ENCODE measurements at regions not wholly inside any gene's neighbourhood (a gene's known extent, or its start where the extent isn't known, plus 50 kb on each side); places are given as distances from the start of the nearest gene placed in this dataset.

DNA sequence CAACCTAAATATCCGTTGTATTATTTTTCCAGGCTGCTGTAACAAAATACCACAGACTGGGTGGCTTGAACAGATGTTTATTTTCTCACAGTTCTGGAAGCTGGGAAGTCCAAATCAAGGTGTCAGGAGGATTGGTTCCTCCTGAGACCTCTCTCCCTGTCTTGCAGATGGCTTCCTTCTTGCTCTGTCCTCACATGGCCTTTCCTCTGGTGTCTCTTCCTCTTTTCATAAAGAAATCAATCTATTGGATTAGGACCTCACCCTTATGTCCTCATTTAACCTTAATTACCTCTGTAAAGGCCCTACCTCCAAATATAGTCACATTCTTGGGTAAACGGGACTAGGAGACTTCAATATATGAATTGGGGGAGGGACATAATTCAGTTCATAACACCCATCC, 89.2 kb upstream of the PLCL2 start:
- Histone ChIP-seq H3K36me3 (ENCODE audit: control insufficient read depth in 2 of 2, insufficient read depth in 2 of 2, low read length in 1 of 2) (no peaks in the 10 kb centered on the region), H3K4me3 (ENCODE audit: low read length in 2 of 2) (no peak overlapping the region), H3K27me3 (ENCODE audit: control insufficient read depth in 2 of 2, insufficient read depth in 1 of 2, low read length in 1 of 2) (no peaks in the 10 kb centered on the region), H3K27ac (ENCODE audit: low read depth in 1 of 2, low read length in 1 of 2) (no peak overlapping the region), H3K4me1 (ENCODE audit: control insufficient read depth in 2 of 2, insufficient read depth in 2 of 2, low read length in 2 of 2) (no peaks in the 10 kb centered on the region), H3K9me3 (ENCODE audit: control insufficient read depth in 2 of 2, insufficient read depth in 1 of 2, low read length in 1 of 2) (no peaks in the 10 kb centered on the region)
- 97% methylated on average over 2 of the region's 2 CpGs for WGBS
- DNase-seq (ENCODE audit: low read depth in 6 of 9, low spot score in 9 of 9) = no peak

DNA sequence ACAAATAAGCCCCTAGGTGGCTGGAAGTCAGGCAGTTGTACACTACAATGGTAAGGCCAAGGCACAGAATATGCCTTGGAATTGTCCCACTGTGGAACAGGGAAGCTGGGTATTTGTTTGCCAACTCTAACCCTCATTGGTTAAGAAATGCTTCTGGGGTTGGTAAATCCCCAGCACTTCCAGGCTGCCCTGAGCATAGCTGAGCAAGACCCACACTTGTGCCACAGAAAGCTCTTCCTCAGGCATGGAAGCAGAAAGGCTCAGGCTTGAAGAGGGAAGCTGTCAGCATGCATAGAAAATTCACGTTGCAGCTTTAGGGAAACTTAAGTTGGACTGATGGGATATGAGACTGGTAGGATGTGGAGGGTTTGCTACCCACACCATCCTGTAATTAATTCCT, 86.9 kb upstream of the PLCL2 start:
- Histone ChIP-seq H3K27me3 (ENCODE audit: control insufficient read depth in 2 of 2, insufficient read depth in 1 of 2, low read length in 1 of 2) (no peaks in the 10 kb centered on the region), H3K9me3 (ENCODE audit: control insufficient read depth in 2 of 2, insufficient read depth in 1 of 2, low read length in 1 of 2) (no peaks in the 10 kb centered on the region), H3K4me3 (ENCODE audit: low read length in 2 of 2) (no peak overlapping the region), H3K4me1 (ENCODE audit: control insufficient read depth in 2 of 2, insufficient read depth in 2 of 2, low read length in 2 of 2) (peaks cover 4 to 12% of the 10 kb centered on the region in 2 donors), H3K27ac (ENCODE audit: low read depth in 1 of 2, low read length in 1 of 2) (no peak overlapping the region), H3K36me3 (ENCODE audit: control insufficient read depth in 2 of 2, insufficient read depth in 2 of 2, low read length in 1 of 2) (no peaks in the 10 kb centered on the region)
- DNase-seq (ENCODE audit: low read depth in 6 of 9, low spot score in 9 of 9) = no peak
- WGBS = 98% methylated on average over 1 of the region's 1 CpG

DNA sequence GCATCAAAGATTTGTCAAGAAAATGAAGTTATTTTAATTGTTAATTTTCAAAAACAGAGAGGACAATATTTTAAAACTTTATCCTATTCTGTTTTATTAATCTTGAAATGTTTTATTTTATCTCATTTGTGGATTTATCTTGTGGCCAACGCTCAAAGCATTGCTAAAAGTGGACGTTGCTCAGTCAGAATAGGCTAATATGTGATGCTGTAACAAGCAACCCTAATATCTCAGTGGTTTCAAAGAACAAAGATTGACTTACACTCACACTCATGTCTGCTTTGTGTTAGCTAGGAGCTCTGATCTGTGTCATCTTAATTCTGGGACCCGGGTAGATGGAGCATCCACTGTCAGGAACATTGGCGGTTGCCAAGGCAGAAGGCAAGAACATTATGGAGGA, 86.0 kb upstream of the PLCL2 start:
- Histone ChIP-seq H3K4me3 (ENCODE audit: low read length in 2 of 2) (no peak overlapping the region), H3K4me1 (ENCODE audit: control insufficient read depth in 2 of 2, insufficient read depth in 2 of 2, low read length in 2 of 2) (peaks cover 4 to 12% of the 10 kb centered on the region in 2 donors), H3K36me3 (ENCODE audit: control insufficient read depth in 2 of 2, insufficient read depth in 2 of 2, low read length in 1 of 2) (no peaks in the 10 kb centered on the region), H3K27ac (ENCODE audit: low read depth in 1 of 2, low read length in 1 of 2) (no peak overlapping the region), H3K27me3 (ENCODE audit: control insufficient read depth in 2 of 2, insufficient read depth in 1 of 2, low read length in 1 of 2) (no peaks in the 10 kb centered on the region), H3K9me3 (ENCODE audit: control insufficient read depth in 2 of 2, insufficient read depth in 1 of 2, low read length in 1 of 2) (no peaks in the 10 kb centered on the region)
- 99% methylated on average over 4 of the region's 4 CpGs for WGBS
- DNase-seq (ENCODE audit: low read depth in 6 of 9, low spot score in 9 of 9) = no peak

DNA sequence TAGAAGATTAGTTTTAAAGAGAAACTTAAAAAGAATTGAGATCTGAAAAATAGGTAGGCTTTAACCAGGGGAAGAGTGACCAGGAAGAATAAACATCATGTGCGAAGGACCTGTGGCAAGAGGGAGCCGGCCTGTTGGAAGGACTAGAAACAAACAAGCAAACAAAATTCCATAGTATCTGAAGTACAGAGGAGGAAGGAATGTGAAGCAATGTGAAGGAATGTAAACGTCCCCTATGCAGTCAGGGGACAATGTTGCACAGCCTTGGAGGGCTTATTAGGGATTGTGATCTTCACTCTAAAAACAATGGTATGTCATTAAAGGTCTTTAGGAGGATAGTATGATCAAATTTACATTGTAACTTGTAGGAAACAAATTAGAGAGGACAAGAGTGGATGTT, 84.4 kb upstream of the PLCL2 start:
- Histone ChIP-seq H3K27ac (ENCODE audit: low read depth in 1 of 2, low read length in 1 of 2) (no peak overlapping the region), H3K36me3 (ENCODE audit: control insufficient read depth in 2 of 2, insufficient read depth in 2 of 2, low read length in 1 of 2) (no peaks in the 10 kb centered on the region), H3K4me3 (ENCODE audit: low read length in 2 of 2) (no peak overlapping the region), H3K4me1 (ENCODE audit: control insufficient read depth in 2 of 2, insufficient read depth in 2 of 2, low read length in 2 of 2) (peaks cover 4 to 12% of the 10 kb centered on the region in 2 donors), H3K27me3 (ENCODE audit: control insufficient read depth in 2 of 2, insufficient read depth in 1 of 2, low read length in 1 of 2) (no peaks in the 10 kb centered on the region), H3K9me3 (ENCODE audit: control insufficient read depth in 2 of 2, insufficient read depth in 1 of 2, low read length in 1 of 2) (no peaks in the 10 kb centered on the region)
- 91% methylated on average over 3 of the region's 3 CpGs for WGBS
- DNase-seq (ENCODE audit: low read depth in 6 of 9, low spot score in 9 of 9) = no peak

DNA sequence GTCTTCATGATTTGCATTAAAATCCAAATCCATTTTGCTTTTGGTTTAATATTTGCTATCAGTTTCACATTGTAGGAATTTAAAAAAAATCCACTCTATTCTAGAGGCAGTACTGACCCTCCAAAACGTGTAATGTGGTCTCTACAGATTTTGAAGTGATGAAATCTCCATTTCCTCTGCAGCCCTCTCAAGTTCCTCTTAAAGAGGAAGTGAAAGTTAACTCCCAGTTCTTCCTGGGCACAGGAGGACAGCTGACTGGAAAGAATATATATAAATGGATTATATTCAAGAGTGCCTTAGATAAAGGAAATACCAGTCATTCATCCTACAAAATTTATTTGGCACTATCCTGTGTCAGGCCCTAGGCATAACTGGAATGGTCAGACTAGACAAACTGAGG, 83.5 kb upstream of the PLCL2 start:
- no peaks in the 10 kb centered on the region for H3K27me3 ChIP-seq (ENCODE audit: control insufficient read depth in 2 of 2, insufficient read depth in 1 of 2, low read length in 1 of 2)
- peak in 1 of 9 donors; percentile 40 for DNase-seq (ENCODE audit: low read depth in 6 of 9, low spot score in 9 of 9)
- peaks cover 4 to 12% of the 10 kb centered on the region in 2 donors for H3K4me1 ChIP-seq (ENCODE audit: control insufficient read depth in 2 of 2, insufficient read depth in 2 of 2, low read length in 2 of 2)
- H3K27ac ChIP-seq (ENCODE audit: low read depth in 1 of 2, low read length in 1 of 2) = peak overlapping the region in 1 of 2 donors; percentile 20
- 0% methylated on average over 1 of the region's 1 CpG for whole genome bisulfite sequencing
- no peak overlapping the region for H3K4me3 ChIP-seq (ENCODE audit: low read length in 2 of 2)
- no peaks in the 10 kb centered on the region for H3K36me3 ChIP-seq (ENCODE audit: control insufficient read depth in 2 of 2, insufficient read depth in 2 of 2, low read length in 1 of 2)
- H3K9me3 ChIP-seq (ENCODE audit: control insufficient read depth in 2 of 2, insufficient read depth in 1 of 2, low read length in 1 of 2) = no peaks in the 10 kb centered on the region

DNA sequence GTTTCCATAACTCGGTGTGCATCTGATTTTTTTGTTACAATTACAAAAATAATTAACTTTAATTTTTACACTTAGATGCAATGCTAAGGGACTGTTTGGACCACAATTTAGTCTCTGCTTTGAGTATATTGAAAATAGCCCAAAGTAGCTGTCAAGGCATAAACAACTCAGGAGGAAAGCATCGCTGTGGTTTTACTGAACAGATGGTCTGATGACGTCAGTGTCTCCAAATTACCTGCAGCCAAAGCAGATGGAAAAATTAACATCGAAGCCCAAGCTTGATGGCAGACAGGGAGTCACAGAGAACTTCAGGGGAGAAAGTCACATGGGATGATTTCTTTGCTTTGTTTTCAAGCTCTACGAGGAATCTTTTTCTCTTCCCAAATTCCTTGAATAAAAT, 83.1 kb upstream of the PLCL2 start:
- no peak overlapping the region for H3K4me3 ChIP-seq (ENCODE audit: low read length in 2 of 2)
- no peaks in the 10 kb centered on the region for H3K36me3 ChIP-seq (ENCODE audit: control insufficient read depth in 2 of 2, insufficient read depth in 2 of 2, low read length in 1 of 2)
- H3K4me1 ChIP-seq (ENCODE audit: control insufficient read depth in 2 of 2, insufficient read depth in 2 of 2, low read length in 2 of 2) = peaks cover 4 to 12% of the 10 kb centered on the region in 2 donors
- 23% methylated on average over 5 of the region's 5 CpGs for WGBS
- H3K9me3 ChIP-seq (ENCODE audit: control insufficient read depth in 2 of 2, insufficient read depth in 1 of 2, low read length in 1 of 2) = no peaks in the 10 kb centered on the region
- peak in 4 of 9 donors; percentile 28 to 70 (median 34) for DNase-seq (ENCODE audit: low read depth in 6 of 9, low spot score in 9 of 9)
- H3K27me3 ChIP-seq (ENCODE audit: control insufficient read depth in 2 of 2, insufficient read depth in 1 of 2, low read length in 1 of 2) = no peaks in the 10 kb centered on the region
- H3K27ac ChIP-seq (ENCODE audit: low read depth in 1 of 2, low read length in 1 of 2) = no peak overlapping the region

DNA sequence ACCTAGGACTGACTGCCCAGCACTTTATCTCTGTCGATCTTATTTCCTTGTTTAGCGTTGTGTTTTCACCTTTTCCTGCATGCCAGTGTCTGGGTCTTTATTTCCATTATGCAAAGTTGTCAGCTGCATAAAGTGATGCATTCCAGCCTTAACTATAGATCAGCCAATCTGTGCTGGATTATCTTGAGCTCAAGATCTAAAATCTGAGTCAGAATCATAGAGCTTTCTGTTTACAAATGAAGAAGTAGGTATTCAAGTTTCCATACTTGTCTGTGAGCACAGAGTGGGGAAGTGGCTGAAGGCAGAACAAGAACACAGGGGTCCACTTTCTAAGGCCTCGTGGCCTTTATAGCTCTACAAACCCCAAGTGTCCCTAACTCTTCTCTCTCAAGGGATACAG, 82.4 kb upstream of the PLCL2 start:
- 53% methylated on average over 3 of the region's 3 CpGs for WGBS
- Histone ChIP-seq H3K9me3 (ENCODE audit: control insufficient read depth in 2 of 2, insufficient read depth in 1 of 2, low read length in 1 of 2) (no peaks in the 10 kb centered on the region), H3K27ac (ENCODE audit: low read depth in 1 of 2, low read length in 1 of 2) (no peak overlapping the region), H3K36me3 (ENCODE audit: control insufficient read depth in 2 of 2, insufficient read depth in 2 of 2, low read length in 1 of 2) (no peaks in the 10 kb centered on the region), H3K27me3 (ENCODE audit: control insufficient read depth in 2 of 2, insufficient read depth in 1 of 2, low read length in 1 of 2) (no peaks in the 10 kb centered on the region), H3K4me1 (ENCODE audit: control insufficient read depth in 2 of 2, insufficient read depth in 2 of 2, low read length in 2 of 2) (peaks cover 4 to 12% of the 10 kb centered on the region in 2 donors), H3K4me3 (ENCODE audit: low read length in 2 of 2) (no peak overlapping the region)
- no peak for DNase-seq (ENCODE audit: low read depth in 6 of 9, low spot score in 9 of 9)

DNA sequence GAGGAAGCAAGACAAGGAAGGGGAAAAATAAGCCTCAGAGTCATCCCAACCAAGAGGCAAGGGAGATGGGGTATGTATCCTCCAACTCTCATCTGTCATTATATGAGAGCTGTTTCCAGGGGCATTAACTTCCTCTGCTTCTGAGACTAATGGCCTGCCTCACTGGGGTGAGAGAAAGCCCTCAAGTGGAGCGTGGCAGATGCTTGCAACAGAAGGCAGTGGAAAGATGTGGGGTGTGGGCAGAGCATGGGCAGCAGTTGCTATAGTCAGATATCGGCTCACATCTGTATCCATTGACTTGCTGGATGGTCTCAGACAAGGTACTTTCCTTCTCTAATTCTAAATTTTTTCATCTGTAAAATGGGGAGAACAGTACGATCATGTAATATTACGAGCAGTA, 81.7 kb upstream of the PLCL2 start:
- DNase-seq (ENCODE audit: low read depth in 6 of 9, low spot score in 9 of 9) = no peak
- Histone ChIP-seq H3K9me3 (ENCODE audit: control insufficient read depth in 2 of 2, insufficient read depth in 1 of 2, low read length in 1 of 2) (no peaks in the 10 kb centered on the region), H3K27me3 (ENCODE audit: control insufficient read depth in 2 of 2, insufficient read depth in 1 of 2, low read length in 1 of 2) (no peaks in the 10 kb centered on the region), H3K36me3 (ENCODE audit: control insufficient read depth in 2 of 2, insufficient read depth in 2 of 2, low read length in 1 of 2) (no peaks in the 10 kb centered on the region), H3K4me3 (ENCODE audit: low read length in 2 of 2) (no peak overlapping the region), H3K4me1 (ENCODE audit: control insufficient read depth in 2 of 2, insufficient read depth in 2 of 2, low read length in 2 of 2) (peaks cover 4 to 12% of the 10 kb centered on the region in 2 donors), H3K27ac (ENCODE audit: low read depth in 1 of 2, low read length in 1 of 2) (no peak overlapping the region)
- 97% methylated on average over 4 of the region's 4 CpGs for WGBS

DNA sequence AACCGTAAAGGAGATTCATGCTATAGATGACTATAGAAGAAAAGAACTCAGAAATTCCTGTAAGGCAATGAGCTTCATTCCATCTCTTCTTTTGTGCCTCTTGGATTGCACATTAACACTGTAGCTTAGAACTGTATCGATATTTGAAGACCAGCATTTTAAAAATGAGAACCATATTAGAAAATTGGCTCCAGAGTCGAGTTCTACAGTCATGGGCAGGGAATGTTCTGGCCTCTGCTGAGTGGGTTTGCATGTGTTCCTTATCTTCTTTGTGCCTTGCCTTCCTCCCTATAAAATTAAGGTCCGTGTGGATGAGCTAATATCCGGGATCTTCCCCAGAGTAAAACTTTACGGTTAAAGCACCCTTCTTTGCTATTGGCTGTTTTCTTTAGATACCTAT, 77.4 kb upstream of the PLCL2 start:
- Histone ChIP-seq H3K27ac (ENCODE audit: low read depth in 1 of 2, low read length in 1 of 2) (no peak overlapping the region), H3K36me3 (ENCODE audit: control insufficient read depth in 2 of 2, insufficient read depth in 2 of 2, low read length in 1 of 2) (no peaks in the 10 kb centered on the region), H3K27me3 (ENCODE audit: control insufficient read depth in 2 of 2, insufficient read depth in 1 of 2, low read length in 1 of 2) (no peaks in the 10 kb centered on the region), H3K4me3 (ENCODE audit: low read length in 2 of 2) (no peak overlapping the region), H3K4me1 (ENCODE audit: control insufficient read depth in 2 of 2, insufficient read depth in 2 of 2, low read length in 2 of 2) (peaks cover 0 to 13% of the 10 kb centered on the region in 2 donors), H3K9me3 (ENCODE audit: control insufficient read depth in 2 of 2, insufficient read depth in 1 of 2, low read length in 1 of 2) (no peaks in the 10 kb centered on the region)
- DNase-seq (ENCODE audit: low read depth in 6 of 9, low spot score in 9 of 9) = no peak
- 95% methylated on average over 6 of the region's 6 CpGs for whole genome bisulfite sequencing
